SU-DHL-6 (cell line): ENCODE measurements at regions not wholly inside any gene's neighbourhood (a gene's known extent, or its start where the extent isn't known, plus 50 kb on each side); places are given as distances from the start of the nearest gene placed in this dataset.

Experiments
- H2AFZ ChIP-seq: fragments of 200-600 bp; sonication (generic); 2 replicates; pipeline ENCODE4 v1.6.1; 2014; ENCODE audit warnings: low read depth, mild to moderate bottlenecking, moderate library complexity, mixed read lengths, antibody characterized with exemption, low read length; ENCODE audit not compliant: severe bottlenecking
- H3F3A ChIP-seq: fragments of 200-600 bp; shearing (Covaris generic); 2 replicates; pipeline ENCODE4 v1.6.0; 2016; ENCODE audit warnings: antibody characterized with exemption, mild to moderate bottlenecking; ENCODE audit not compliant: insufficient read depth
- H3K27ac ChIP-seq: fragments of 200-600 bp; sonication (generic); 2 replicates; pipeline ENCODE4 v1.5.1; 2016; ENCODE audit warnings: low read depth, mild to moderate bottlenecking, low read length, moderate library complexity, mixed read lengths
- H3K27me3 ChIP-seq: fragments of 200-600 bp; sonication (generic), shearing (Covaris generic); 2 replicates; pipeline ENCODE4 v1.6.0; 2014; ENCODE audit warnings: mild to moderate bottlenecking, low read length
- H3K36me3 ChIP-seq: fragments of 200-600 bp; sonication (generic); 2 replicates; pipeline ENCODE4 v1.6.1; 2014; ENCODE audit warnings: mild to moderate bottlenecking, low read length, mixed read lengths
- H3K4me2 ChIP-seq: fragments of 300-600, 200-600 bp; shearing (Covaris generic), sonication (generic); 2 replicates; pipeline ENCODE4 v1.6.0; 2014; ENCODE audit warnings: low read length, low read depth, mild to moderate bottlenecking; ENCODE audit not compliant: poor library complexity, severe bottlenecking
- H3K4me3 ChIP-seq: fragments of 200-600 bp; sonication (generic); 2 replicates; pipeline ENCODE4 v1.5.1; 2014; ENCODE audit warnings: antibody characterized with exemption, low read length, mild to moderate bottlenecking, mixed read lengths; ENCODE audit not compliant: insufficient read depth, poor library complexity, severe bottlenecking
- H3K79me2 ChIP-seq: fragments of 200-600 bp; sonication (generic); 2 replicates; pipeline ENCODE4 v1.6.1; 2014; ENCODE audit warnings: mild to moderate bottlenecking, low read length, moderate library complexity; ENCODE audit not compliant: insufficient read depth
- H3K9ac ChIP-seq: fragments of 200-600 bp; sonication (generic); 2 replicates; pipeline ENCODE4 v1.7.0; 2014; ENCODE audit warnings: mild to moderate bottlenecking, low read length
- H3K9me2 ChIP-seq: fragments of 200-600 bp; sonication (generic); replicated peaks from 2 replicates; pipeline ENCODE4 v1.6.1; 2014; ENCODE audit warnings: low read length; ENCODE audit not compliant: insufficient read depth
- H3K9me3 ChIP-seq: fragments of 200-600 bp; sonication (generic); 2 replicates; pipeline ENCODE4 v1.6.1; 2014; ENCODE audit warnings: low read length, mixed read lengths; ENCODE audit not compliant: insufficient read depth
- H4K20me1 ChIP-seq: fragments of 200-600 bp; sonication (generic); 2 replicates; pipeline ENCODE4 v1.6.1; 2014; ENCODE audit warnings: low read depth, mild to moderate bottlenecking, antibody characterized with exemption, low read length, moderate library complexity, mixed read lengths
- CTCF ChIP-seq: fragments of 200-600 bp; sonication (generic); IDR thresholded peaks from one replicate; pipeline ENCODE4 v1.5.1; 2017; ENCODE audit warnings: antibody characterized with exemption, mild to moderate bottlenecking, low read length, moderate library complexity; ENCODE audit not compliant: insufficient read depth, poor library complexity, severe bottlenecking
- EZH2phosphoT487 ChIP-seq: fragments of 200-600 bp; sonication (generic), shearing (Covaris generic); conservative IDR thresholded peaks from 2 replicates; pipeline ENCODE4 v1.6.1; 2018; ENCODE audit warnings: mild to moderate bottlenecking, antibody characterized with exemption, low read length, moderate library complexity, mixed read lengths

- no peak for TF ChIP-seq EZH2phosphoT487
- TF ChIP-seq CTCF = no peak
- H3K79me2 ChIP-seq = no peaks in the 10 kb centered on the region
- no peak overlapping the region for H3K4me2 ChIP-seq
- no peak overlapping the region for H3K9ac ChIP-seq
- no peaks in the 10 kb centered on the region for H3F3A ChIP-seq
- H3K27ac ChIP-seq = no peak overlapping the region
- no peak overlapping the region for H2AFZ ChIP-seq
- no peak overlapping the region for H3K4me3 ChIP-seq
- no peaks in the 10 kb centered on the region for H3K9me2 ChIP-seq
- no peaks in the 10 kb centered on the region for H3K9me3 ChIP-seq
- H3K36me3 ChIP-seq = no peaks in the 10 kb centered on the region
- no peaks in the 10 kb centered on the region for H3K27me3 ChIP-seq
- H4K20me1 ChIP-seq = no peaks in the 10 kb centered on the region
Observed at GRCh38 chr14:104248203-104249055, 110.0 kb downstream of the KIF26A start.

- Histone ChIP-seq H3F3A (no peaks in the 10 kb centered on the region), H2AFZ (no peak overlapping the region), H4K20me1 (no peaks in the 10 kb centered on the region), H3K27me3 (no peaks in the 10 kb centered on the region), H3K4me2 (no peak overlapping the region), H3K9ac (no peak overlapping the region), H3K4me3 (no peak overlapping the region), H3K79me2 (no peaks in the 10 kb centered on the region), H3K9me2 (no peaks in the 10 kb centered on the region), H3K27ac (no peak overlapping the region), H3K36me3 (no peaks in the 10 kb centered on the region), H3K9me3 (no peaks in the 10 kb centered on the region)
- TF ChIP-seq CTCF = no peak
- no peak for TF ChIP-seq EZH2phosphoT487
Observed at GRCh38 chr14:104249089-104249488, 110.7 kb downstream of the KIF26A start.

GRCh38 chr14:104249706-104250105 is 111.3 kb downstream of the KIF26A start:
- no peaks in the 10 kb centered on the region for H3K27me3 ChIP-seq
- no peaks in the 10 kb centered on the region for H4K20me1 ChIP-seq
- no peak overlapping the region for H3K27ac ChIP-seq
- no peaks in the 10 kb centered on the region for H3F3A ChIP-seq
- no peaks in the 10 kb centered on the region for H3K79me2 ChIP-seq
- H3K9ac ChIP-seq = no peak overlapping the region
- no peaks in the 10 kb centered on the region for H3K36me3 ChIP-seq
- no peak for TF ChIP-seq EZH2phosphoT487
- no peak for TF ChIP-seq CTCF
- no peak overlapping the region for H3K4me2 ChIP-seq
- H3K9me2 ChIP-seq = no peaks in the 10 kb centered on the region
- no peak overlapping the region for H2AFZ ChIP-seq
- no peak overlapping the region for H3K4me3 ChIP-seq
- no peaks in the 10 kb centered on the region for H3K9me3 ChIP-seq
